ENCODE measurements at regions not wholly inside any gene's neighbourhood (a gene's known extent, or its start where the extent isn't known, plus 50 kb on each side); places are given as distances from the start of the nearest gene placed in this dataset.
A peak's percentile ranks its signal among the peaks of the same experiment; 100 is the strongest.

- H3K27ac ChIP-seq, result no peak overlapping the region
- no peak for TF ChIP-seq CTCF (IDR thresholded peaks at IDR 0.05)
- no peak overlapping the region for H3K4me3 ChIP-seq
- DNase-seq (ENCODE audit: low spot score), result no peak
Measured at GRCh38 chr9:107685901-107686300, 196.3 kb upstream of the KLF4 start.

GRCh38 chr9:107685376-107685775 lies 195.8 kb upstream of the KLF4 start:
- no peak overlapping the region for H3K27ac ChIP-seq
- DNase-seq (ENCODE audit: low spot score), result no peak
- no peak for TF ChIP-seq CTCF (IDR thresholded peaks at IDR 0.05)
- H3K4me3 ChIP-seq, result no peak overlapping the region

- TF ChIP-seq CTCF (IDR thresholded peaks at IDR 0.05), result no peak
- Histone ChIP-seq H3K27ac (peak overlapping the region in 1 of 2 donors; percentile 55), H3K4me3 (no peak overlapping the region)
- no peak for DNase-seq (ENCODE audit: low spot score)
Measured at GRCh38 chr9:107684224-107684623, 194.7 kb upstream of the KLF4 start.

- no peak for TF ChIP-seq CTCF (IDR thresholded peaks at IDR 0.05)
- DNase-seq (ENCODE audit: low spot score), result no peak
- H3K27ac ChIP-seq, result peak overlapping the region in 1 of 2 donors; percentile 55
Measured at GRCh38 chr9:107683566-107683965, 194.0 kb upstream of the KLF4 start.

GRCh38 chr9:107681988-107682387 lies 192.4 kb upstream of the KLF4 start:
- Histone ChIP-seq H3K27ac (no peak overlapping the region), H3K4me3 (no peak overlapping the region)
- DNase-seq (ENCODE audit: low spot score), result no peak
- TF ChIP-seq CTCF (IDR thresholded peaks at IDR 0.05), result no peak

More at GRCh38 chr9:107683566-107683965, 194.0 kb upstream of the KLF4 start:
- H3K4me3 ChIP-seq, result no peak overlapping the region

- no peak for DNase-seq (ENCODE audit: low spot score)
- TF ChIP-seq CTCF (IDR thresholded peaks at IDR 0.05), result no peak
- no peak overlapping the region for H3K4me3 ChIP-seq
- no peak overlapping the region for H3K27ac ChIP-seq
Measured at GRCh38 chr9:107675351-107676259, 186.0 kb upstream of the KLF4 start.

- no peak for TF ChIP-seq CTCF (IDR thresholded peaks at IDR 0.05)
Measured at GRCh38 chr9:107674721-107675277, 185.2 kb upstream of the KLF4 start.

More at GRCh38 chr9:107674721-107675277, 185.2 kb upstream of the KLF4 start:
- no peak for DNase-seq (ENCODE audit: low spot score)
- Histone ChIP-seq H3K4me3 (no peak overlapping the region), H3K27ac (no peak overlapping the region)
